Adrenal gland (tissue), 5 donors: ENCODE measurements at regions not wholly inside any gene's neighbourhood (a gene's known extent, or its start where the extent isn't known, plus 50 kb on each side); places are given as distances from the start of the nearest gene placed in this dataset.

ENCODE experiments used
- CTCF ChIP-seq, 6 experiments: fragments of 450-650 bp in 4 of 6; fragments of 200-600 bp in 2 of 6; sonication (generic) in 1 of 6; IDR thresholded peaks; 1 replicate in 5 of 6; 2 replicates in 1 of 6; pipeline versions ENCODE4 v1.5.1 to v1.8.0; 2016 to 2021; ENCODE audit warnings: antibody characterized with exemption in 6 of 6, mild to moderate bottlenecking in 2 of 6, moderate library complexity in 1 of 6
- POLR2A ChIP-seq, 2 donors: fragments of 450-650 bp; IDR thresholded peaks; one replicate each; pipeline ENCODE4 v1.6.1; 2017; ENCODE audit warnings: antibody characterized with exemption in 2 of 2, mild to moderate bottlenecking in 2 of 2, moderate library complexity in 1 of 2
- donor health status: DM: no; HTN: no; CAD: no.

- TF ChIP-seq CTCF (IDR thresholded peaks at IDR 0.05) = no peak
- no peak for TF ChIP-seq POLR2A (IDR thresholded peaks at IDR 0.05)
Observed at GRCh38 chr3:88828466-88828865, 279.0 kb upstream of the EPHA3 start.
